ENCODE measurements at regions not wholly inside any gene's neighbourhood (a gene's known extent, or its start where the extent isn't known, plus 50 kb on each side); places are given as distances from the start of the nearest gene placed in this dataset.
A peak's percentile ranks its signal among the peaks of the same experiment; 100 is the strongest.

GRCh38 chr15:96390986-96391385 lies 60.5 kb downstream of the NR2F2 start:
- ATAC-seq (no peak), DNase-seq (ENCODE audit: low spot score in 2 of 2) (no peak)
- Mint-ChIP-seq H3K36me3 (no peaks in the 10 kb centered on the region), H3K27ac (no peak overlapping the region), H3K9me3 (peaks cover 4 to 13% of the 10 kb centered on the region in 2 donors)

- peaks cover 4 to 13% of the 10 kb centered on the region in 2 donors for H3K9me3 Mint-ChIP-seq
- no peak overlapping the region for H3K27ac Mint-ChIP-seq
- ATAC-seq, result no peak
- DNase-seq (ENCODE audit: low spot score in 2 of 2), result no peak
- no peaks in the 10 kb centered on the region for H3K36me3 Mint-ChIP-seq
Measured at GRCh38 chr15:96392380-96393208, 62.1 kb downstream of the NR2F2 start.

- no peak for ATAC-seq
Measured at GRCh38 chr15:96393209-96393513, 62.7 kb downstream of the NR2F2 start.

GRCh38 chr15:96395687-96396086 lies 65.2 kb downstream of the NR2F2 start:
- no peak for DNase-seq (ENCODE audit: low spot score in 2 of 2)
- ATAC-seq, result no peak
- no peak overlapping the region for H3K27ac Mint-ChIP-seq
- peaks cover 4 to 9% of the 10 kb centered on the region in 2 donors for H3K9me3 Mint-ChIP-seq
- H3K36me3 Mint-ChIP-seq, result no peaks in the 10 kb centered on the region

More at GRCh38 chr15:96393209-96393513, 62.7 kb downstream of the NR2F2 start:
- H3K27ac Mint-ChIP-seq, result no peak overlapping the region
- peaks cover 4 to 13% of the 10 kb centered on the region in 2 donors for H3K9me3 Mint-ChIP-seq
- DNase-seq (ENCODE audit: low spot score in 2 of 2), result no peak
- no peaks in the 10 kb centered on the region for H3K36me3 Mint-ChIP-seq

GRCh38 chr15:96398776-96399175 lies 68.3 kb downstream of the NR2F2 start:
- no peak for ATAC-seq
- no peak for DNase-seq (ENCODE audit: low spot score in 2 of 2)
- no peaks in the 10 kb centered on the region for H3K9me3 Mint-ChIP-seq
- H3K36me3 Mint-ChIP-seq, result no peaks in the 10 kb centered on the region
- H3K27ac Mint-ChIP-seq, result no peak overlapping the region

- Mint-ChIP-seq H3K9me3 (no peaks in the 10 kb centered on the region), H3K36me3 (peaks cover 0 to 5% of the 10 kb centered on the region in 2 donors), H3K27ac (no peak overlapping the region)
- DNase-seq (ENCODE audit: low spot score in 2 of 2) (no peak), ATAC-seq (no peak)
Measured at GRCh38 chr15:96402403-96402802, 71.9 kb downstream of the NR2F2 start.

GRCh38 chr15:96403071-96403470 lies 72.6 kb downstream of the NR2F2 start:
- DNase-seq (ENCODE audit: low spot score in 2 of 2) (no peak), ATAC-seq (no peak)
- no peaks in the 10 kb centered on the region for H3K9me3 Mint-ChIP-seq
- no peak overlapping the region for H3K27ac Mint-ChIP-seq
- H3K36me3 Mint-ChIP-seq, result peaks cover 0 to 5% of the 10 kb centered on the region in 2 donors

- Mint-ChIP-seq H3K27ac (no peak overlapping the region), H3K9me3 (peaks cover 0 to 3% of the 10 kb centered on the region in 2 donors), H3K36me3 (peaks cover 0 to 9% of the 10 kb centered on the region in 2 donors)
- ATAC-seq (no peak), DNase-seq (ENCODE audit: low spot score in 2 of 2) (no peak)
Measured at GRCh38 chr15:96403932-96404331, 73.4 kb downstream of the NR2F2 start.

GRCh38 chr15:96404560-96404959 lies 74.1 kb downstream of the NR2F2 start:
- peak overlapping the region in 1 of 2 donors; percentile 36 for H3K27ac Mint-ChIP-seq
- no peak for DNase-seq (ENCODE audit: low spot score in 2 of 2)
- H3K9me3 Mint-ChIP-seq, result peaks cover 0 to 5% of the 10 kb centered on the region in 2 donors
- ATAC-seq, result no peak
- H3K36me3 Mint-ChIP-seq, result peaks cover 0 to 12% of the 10 kb centered on the region in 2 donors

- no peak overlapping the region for H3K27ac Mint-ChIP-seq
Measured at GRCh38 chr15:96406291-96406690, 75.8 kb downstream of the NR2F2 start.

GRCh38 chr15:96406701-96407100 lies 76.2 kb downstream of the NR2F2 start:
- Mint-ChIP-seq H3K9me3 (peaks cover 0 to 5% of the 10 kb centered on the region in 2 donors), H3K36me3 (peaks cover 0 to 18% of the 10 kb centered on the region in 2 donors), H3K27ac (no peak overlapping the region)
- ATAC-seq (no peak), DNase-seq (ENCODE audit: low spot score in 2 of 2) (no peak)

More at GRCh38 chr15:96406291-96406690, 75.8 kb downstream of the NR2F2 start:
- ATAC-seq (no peak), DNase-seq (ENCODE audit: low spot score in 2 of 2) (no peak)
- H3K36me3 Mint-ChIP-seq, result peaks cover 0 to 16% of the 10 kb centered on the region in 2 donors
- peaks cover 0 to 5% of the 10 kb centered on the region in 2 donors for H3K9me3 Mint-ChIP-seq

- ATAC-seq, result no peak
- no peak overlapping the region for H3K27ac Mint-ChIP-seq
Measured at GRCh38 chr15:96407482-96407881, 77.0 kb downstream of the NR2F2 start.

GRCh38 chr15:96408591-96409183 lies 78.2 kb downstream of the NR2F2 start:
- H3K36me3 Mint-ChIP-seq, result peaks cover 0 to 18% of the 10 kb centered on the region in 2 donors
- ATAC-seq, result no peak
- DNase-seq (ENCODE audit: low spot score in 2 of 2), result no peak
- no peak overlapping the region for H3K27ac Mint-ChIP-seq
- peaks cover 0 to 5% of the 10 kb centered on the region in 2 donors for H3K9me3 Mint-ChIP-seq

More at GRCh38 chr15:96407482-96407881, 77.0 kb downstream of the NR2F2 start:
- DNase-seq (ENCODE audit: low spot score in 2 of 2), result no peak
- Mint-ChIP-seq H3K36me3 (peaks cover 0 to 18% of the 10 kb centered on the region in 2 donors), H3K9me3 (peaks cover 0 to 5% of the 10 kb centered on the region in 2 donors)

- ATAC-seq (no peak), DNase-seq (ENCODE audit: low spot score in 2 of 2) (no peak)
- H3K36me3 Mint-ChIP-seq, result peaks cover 0 to 18% of the 10 kb centered on the region in 2 donors
- H3K9me3 Mint-ChIP-seq, result peaks cover 0 to 5% of the 10 kb centered on the region in 2 donors
- peak overlapping the region in 1 of 2 donors; percentile 88 for H3K27ac Mint-ChIP-seq
Measured at GRCh38 chr15:96409215-96410138, 79.0 kb downstream of the NR2F2 start.

- DNase-seq (ENCODE audit: low spot score in 2 of 2) (no peak), ATAC-seq (no peak)
- Mint-ChIP-seq H3K36me3 (peaks cover 0 to 18% of the 10 kb centered on the region in 2 donors), H3K27ac (peak overlapping the region in 1 of 2 donors; percentile 88), H3K9me3 (peaks cover 0 to 5% of the 10 kb centered on the region in 2 donors)
Measured at GRCh38 chr15:96410175-96411055, 79.9 kb downstream of the NR2F2 start.
